Muscle layer of duodenum (tissue), 2 donors: ENCODE measurements at regions not wholly inside any gene's neighbourhood (a gene's known extent, or its start where the extent isn't known, plus 50 kb on each side); places are given as distances from the start of the nearest gene placed in this dataset.

Experiments used
- H3K27ac ChIP-seq: one replicate; pipeline ENCODE4 v1.7.0; 2013; ENCODE audit warnings: mild to moderate bottlenecking, low read length
- H3K27me3 ChIP-seq: one replicate; pipeline ENCODE4 v1.7.0; 2013; ENCODE audit warnings: low read depth, mild to moderate bottlenecking, control low read depth, low read length
- H3K36me3 ChIP-seq, 2 donors: one replicate each; pipeline ENCODE4 v1.7.0; 2013; ENCODE audit warnings: low read length in 2 of 2, control low read depth in 1 of 2, mild to moderate bottlenecking in 1 of 2; ENCODE audit not compliant: insufficient read depth in 2 of 2, control insufficient read depth in 1 of 2
- H3K4me1 ChIP-seq, 2 donors: one replicate each; pipeline ENCODE4 v1.7.0; 2013; ENCODE audit warnings: low read length in 2 of 2, mild to moderate bottlenecking in 2 of 2, control low read depth in 1 of 2, moderate library complexity in 1 of 2; ENCODE audit not compliant: insufficient read depth in 2 of 2, control insufficient read depth in 1 of 2
- H3K4me3 ChIP-seq, 2 donors: one replicate each; pipeline ENCODE4 v1.7.0; 2013; ENCODE audit warnings: low read length in 2 of 2, low read depth in 1 of 2, mild to moderate bottlenecking in 1 of 2
- H3K9me3 ChIP-seq, 2 donors: one replicate each; pipeline ENCODE4 v1.7.0; 2013; ENCODE audit warnings: low read length in 2 of 2, control low read depth in 1 of 2, mild to moderate bottlenecking in 1 of 2; ENCODE audit not compliant: control insufficient read depth in 1 of 2
- donor health status: healthy.

DNA sequence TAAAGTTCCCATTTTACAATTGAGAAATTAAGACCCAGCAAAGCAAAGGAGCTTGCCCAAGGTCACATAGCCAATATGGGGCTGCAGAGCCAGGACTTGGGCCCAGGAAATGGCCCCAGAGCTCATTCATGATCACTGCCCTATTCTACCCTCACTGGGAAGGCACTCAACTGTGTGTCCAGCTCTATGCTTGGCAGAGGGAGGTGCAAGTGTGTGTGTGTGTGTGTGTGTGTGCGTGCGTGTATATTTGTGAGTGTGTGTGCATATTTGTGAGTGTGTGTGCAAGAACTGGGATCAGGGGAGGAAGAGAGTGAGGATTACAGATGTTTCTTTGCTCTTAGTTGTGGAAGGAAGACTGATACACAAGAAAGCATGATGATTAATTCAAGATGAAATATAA lies 151.2 kb upstream of the CRY1 start:
- Histone ChIP-seq H3K4me3 (no peak overlapping the region), H3K36me3 (no peaks in the 10 kb centered on the region), H3K9me3 (no peaks in the 10 kb centered on the region), H3K27me3 (no peaks in the 10 kb centered on the region), H3K27ac (no peak overlapping the region), H3K4me1 (no peaks in the 10 kb centered on the region)

DNA sequence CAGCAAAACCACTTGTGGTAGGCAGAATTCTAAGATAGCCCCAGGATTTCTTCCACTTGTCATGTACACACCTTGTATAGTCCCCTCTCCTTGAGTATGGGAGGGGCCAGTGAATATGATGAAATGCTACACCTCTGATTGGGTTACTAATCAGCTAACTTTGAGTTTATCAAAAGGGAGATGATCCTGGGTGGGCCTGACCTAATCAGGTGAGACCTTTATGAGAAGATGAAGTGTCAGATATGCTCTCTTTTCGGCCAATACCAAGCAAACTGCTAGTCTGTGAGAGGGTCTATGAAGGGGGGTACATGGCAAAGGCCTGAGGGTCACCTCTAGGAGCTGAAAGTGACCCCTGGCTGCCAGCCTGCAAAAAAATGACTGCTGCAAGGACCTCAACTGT lies 154.3 kb upstream of the CRY1 start:
- Histone ChIP-seq H3K4me1 (no peaks in the 10 kb centered on the region), H3K4me3 (no peak overlapping the region), H3K9me3 (no peaks in the 10 kb centered on the region), H3K36me3 (no peaks in the 10 kb centered on the region), H3K27ac (no peak overlapping the region), H3K27me3 (no peaks in the 10 kb centered on the region)

DNA sequence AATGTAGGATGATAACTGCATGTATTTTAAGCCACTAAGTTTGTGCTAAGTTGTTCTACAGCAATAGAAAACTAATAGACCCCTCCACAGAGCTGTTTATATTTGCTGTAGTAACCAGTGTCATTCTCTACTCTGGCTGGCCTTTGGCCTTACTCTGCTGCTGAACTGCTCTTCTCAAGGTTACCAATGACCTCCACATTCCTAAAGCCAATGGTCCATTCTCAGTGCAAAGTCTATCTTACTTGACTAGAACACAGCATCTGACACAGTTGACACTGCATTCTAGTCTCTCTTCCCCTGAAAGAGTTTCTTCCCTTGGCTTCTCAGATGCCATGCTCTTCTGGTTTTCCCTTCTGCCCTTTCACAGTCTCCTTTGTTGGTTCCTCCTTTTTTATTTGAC lies 154.8 kb upstream of the CRY1 start:
- Histone ChIP-seq H3K27ac (no peak overlapping the region), H3K4me3 (no peak overlapping the region), H3K27me3 (no peaks in the 10 kb centered on the region), H3K9me3 (no peaks in the 10 kb centered on the region), H3K4me1 (no peaks in the 10 kb centered on the region), H3K36me3 (no peaks in the 10 kb centered on the region)

DNA sequence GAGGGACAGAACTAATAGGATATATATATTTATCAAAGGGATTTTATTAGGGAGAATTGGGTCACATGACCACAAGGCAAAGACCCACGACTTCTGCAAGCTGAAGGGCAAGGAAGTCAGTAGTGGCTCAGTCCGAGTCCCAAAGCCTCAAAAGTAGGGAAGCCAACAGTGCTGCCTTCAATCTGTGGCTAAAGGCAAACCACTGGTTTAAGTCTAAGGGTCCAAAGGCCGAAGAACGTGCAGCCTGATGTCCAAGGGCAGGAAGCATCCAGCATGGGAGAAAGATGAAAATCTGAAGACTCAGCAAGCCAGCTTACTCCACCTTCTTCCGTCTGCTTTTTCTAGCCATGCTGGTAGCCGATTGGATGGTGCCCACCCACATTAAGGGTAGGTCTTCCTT lies 157.9 kb upstream of the CRY1 start:
- Histone ChIP-seq H3K4me3 (no peak overlapping the region), H3K4me1 (no peaks in the 10 kb centered on the region), H3K36me3 (no peaks in the 10 kb centered on the region), H3K27me3 (no peaks in the 10 kb centered on the region), H3K9me3 (no peaks in the 10 kb centered on the region), H3K27ac (no peak overlapping the region)

DNA sequence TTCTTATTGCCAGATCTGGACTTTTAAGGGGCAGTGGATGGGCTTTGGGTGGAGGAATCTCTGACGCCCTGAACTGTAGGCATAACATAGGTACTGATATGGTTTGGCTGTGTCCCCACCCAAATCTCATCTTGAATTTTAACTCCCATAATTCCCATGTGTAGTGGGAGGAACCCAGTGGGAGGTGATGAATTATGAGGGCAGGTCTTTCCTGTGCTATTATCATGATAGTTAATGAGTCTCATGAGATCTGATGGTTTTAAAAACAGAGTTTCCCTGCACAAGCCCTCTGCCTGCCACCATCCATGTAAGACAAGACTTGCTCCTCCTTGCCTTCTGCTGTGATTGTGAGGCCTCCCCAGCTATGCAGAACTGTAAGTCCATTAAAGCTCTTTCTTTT lies 160.0 kb upstream of the CRY1 start:
- Histone ChIP-seq H3K27me3 (no peaks in the 10 kb centered on the region), H3K27ac (no peak overlapping the region), H3K4me3 (no peak overlapping the region), H3K4me1 (no peaks in the 10 kb centered on the region), H3K36me3 (no peaks in the 10 kb centered on the region), H3K9me3 (peaks cover 0 to 2% of the 10 kb centered on the region in 2 donors)

DNA sequence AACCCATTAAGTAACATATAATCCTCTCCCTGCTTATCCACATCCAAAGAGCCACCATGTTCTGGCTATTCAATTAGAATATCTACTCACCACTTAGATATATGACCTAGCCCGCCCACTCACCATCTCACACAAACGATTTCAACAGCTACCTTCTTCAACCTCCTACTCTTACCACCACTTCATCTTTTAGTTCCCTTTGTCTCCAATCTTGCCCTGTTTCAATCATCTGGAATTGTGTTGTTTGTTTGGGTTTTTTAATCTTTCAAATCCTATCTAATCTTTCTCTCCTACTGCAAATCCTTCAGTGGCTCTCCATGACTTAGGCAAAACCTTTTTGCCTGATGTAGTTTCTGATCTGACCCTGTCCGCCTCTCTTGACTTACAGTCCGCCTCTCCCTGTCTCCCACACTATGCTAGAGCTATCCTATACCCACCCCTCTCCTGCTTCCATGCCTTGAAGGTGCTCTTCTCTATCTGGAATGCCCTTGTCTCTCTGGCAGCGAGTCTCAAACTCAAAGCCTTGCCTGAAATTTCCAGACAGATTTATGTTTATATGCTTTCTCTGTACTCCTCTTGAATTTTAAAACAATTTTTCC lies 161.0 kb upstream of the CRY1 start:
- peaks cover 0 to 2% of the 10 kb centered on the region in 2 donors for H3K9me3 ChIP-seq
- H3K4me1 ChIP-seq = no peaks in the 10 kb centered on the region
- no peaks in the 10 kb centered on the region for H3K36me3 ChIP-seq
- no peaks in the 10 kb centered on the region for H3K27me3 ChIP-seq
- no peak overlapping the region for H3K27ac ChIP-seq
- H3K4me3 ChIP-seq = no peak overlapping the region

DNA sequence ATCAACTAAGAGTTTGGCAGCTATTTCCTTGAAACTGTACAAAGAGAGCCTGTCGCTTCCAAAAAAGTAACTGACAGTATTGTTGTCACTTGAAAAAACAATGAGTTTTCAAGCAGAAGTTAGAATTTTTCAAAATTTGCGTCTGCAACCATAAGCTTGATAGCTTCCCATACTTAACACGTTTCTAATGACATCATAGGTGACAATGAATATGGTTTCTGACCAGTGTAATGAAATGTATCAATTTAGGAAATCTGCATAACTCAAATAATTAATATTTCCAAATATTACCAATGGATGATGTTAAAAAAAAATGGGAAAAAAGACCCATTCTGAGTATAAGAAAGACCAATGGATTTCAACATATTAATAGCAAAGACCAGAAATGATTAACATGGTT lies 165.4 kb upstream of the CRY1 start:
- H3K4me1 ChIP-seq = no peaks in the 10 kb centered on the region
- H3K4me3 ChIP-seq = no peak overlapping the region
- no peak overlapping the region for H3K27ac ChIP-seq
- no peaks in the 10 kb centered on the region for H3K36me3 ChIP-seq
- peaks cover 0 to 2% of the 10 kb centered on the region in 2 donors for H3K9me3 ChIP-seq
- no peaks in the 10 kb centered on the region for H3K27me3 ChIP-seq

DNA sequence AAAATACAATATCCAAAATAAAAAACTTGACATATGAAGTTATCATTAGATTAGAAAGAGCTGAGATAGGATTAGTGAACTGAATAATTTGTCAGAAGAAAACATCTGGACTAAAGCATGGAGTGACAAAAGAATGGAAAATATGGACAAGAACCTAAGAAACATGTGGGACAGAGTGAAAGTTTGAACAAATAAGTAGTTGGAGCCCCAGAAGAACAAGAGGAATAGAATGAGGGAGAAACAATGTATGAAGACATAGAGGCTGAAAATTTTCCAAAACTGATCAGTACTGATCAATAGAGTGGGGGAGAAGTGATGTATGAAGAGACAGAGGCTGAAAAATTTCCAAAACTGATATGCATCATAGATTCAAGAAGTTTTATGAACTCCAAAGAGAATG lies 170.6 kb upstream of the CRY1 start:
- Histone ChIP-seq H3K4me1 (no peaks in the 10 kb centered on the region), H3K4me3 (no peak overlapping the region), H3K27me3 (no peaks in the 10 kb centered on the region), H3K9me3 (peaks cover 0 to 3% of the 10 kb centered on the region in 2 donors), H3K27ac (no peak overlapping the region), H3K36me3 (no peaks in the 10 kb centered on the region)

DNA sequence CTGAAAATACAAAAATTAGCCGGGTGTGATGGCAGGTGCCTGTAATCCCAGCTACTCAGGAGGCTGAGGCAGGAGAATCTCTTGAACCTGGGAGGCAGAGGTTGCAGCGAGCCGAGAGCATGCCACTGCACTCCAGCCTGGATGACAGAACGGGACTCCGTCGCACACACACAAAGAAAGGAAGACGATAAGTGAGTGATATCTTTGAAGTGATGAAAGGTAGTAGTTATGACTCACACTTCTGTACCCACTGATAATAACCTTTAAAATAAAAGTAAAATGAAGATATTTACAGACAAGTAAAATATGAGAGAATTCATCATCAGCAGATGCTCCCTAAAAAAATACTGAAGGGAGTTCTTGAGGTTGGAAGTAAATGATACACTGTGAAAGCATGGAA lies 171.3 kb upstream of the CRY1 start:
- H3K36me3 ChIP-seq = no peaks in the 10 kb centered on the region
- H3K9me3 ChIP-seq = peaks cover 0 to 3% of the 10 kb centered on the region in 2 donors
- H3K27me3 ChIP-seq = no peaks in the 10 kb centered on the region
- H3K27ac ChIP-seq = no peak overlapping the region
- H3K4me3 ChIP-seq = no peak overlapping the region
- H3K4me1 ChIP-seq = no peaks in the 10 kb centered on the region

DNA sequence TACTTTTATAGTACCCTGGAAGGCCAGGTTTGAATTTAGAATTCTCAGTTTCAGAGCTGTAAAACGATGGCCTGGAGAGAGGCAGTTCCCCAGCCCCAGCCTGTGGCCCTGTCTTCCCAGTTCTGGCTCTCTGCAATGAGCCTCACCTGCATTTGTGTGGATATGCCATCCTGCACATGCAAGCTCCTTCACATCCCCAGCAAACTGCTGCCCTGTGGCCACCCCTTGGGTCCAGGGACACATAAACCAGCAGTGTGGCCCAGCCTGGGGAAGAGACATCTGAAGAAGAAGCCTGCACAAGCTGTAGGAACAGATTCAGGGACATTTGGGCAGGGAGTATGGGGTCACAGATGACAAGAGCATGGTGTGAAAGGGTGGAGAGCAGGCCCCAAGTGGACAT lies 174.3 kb upstream of the CRY1 start:
- Histone ChIP-seq H3K9me3 (peaks cover 0 to 3% of the 10 kb centered on the region in 2 donors), H3K4me3 (no peak overlapping the region), H3K27ac (no peak overlapping the region), H3K36me3 (no peaks in the 10 kb centered on the region), H3K27me3 (no peaks in the 10 kb centered on the region), H3K4me1 (no peaks in the 10 kb centered on the region)

DNA sequence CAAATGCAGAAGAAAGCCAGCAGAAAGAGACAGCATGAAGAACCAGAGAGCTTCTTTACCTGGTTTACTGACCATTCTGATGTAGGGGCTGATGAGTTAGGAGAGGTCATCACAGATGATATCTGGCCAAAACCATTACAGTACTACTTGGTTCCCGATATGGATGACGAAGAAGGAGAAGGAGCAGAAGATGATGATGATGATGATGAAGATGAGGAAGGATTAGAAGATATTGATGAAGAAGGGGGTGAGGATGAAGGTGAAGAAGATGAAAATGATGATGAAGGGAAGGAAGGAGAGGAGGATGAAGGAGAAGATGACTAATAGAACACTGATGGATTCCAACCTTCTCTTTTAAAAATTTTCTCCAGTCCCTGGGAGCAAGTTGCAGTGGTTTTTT lies 178.2 kb upstream of the CRY1 start:
- no peaks in the 10 kb centered on the region for H3K36me3 ChIP-seq
- H3K27me3 ChIP-seq = no peaks in the 10 kb centered on the region

DNA sequence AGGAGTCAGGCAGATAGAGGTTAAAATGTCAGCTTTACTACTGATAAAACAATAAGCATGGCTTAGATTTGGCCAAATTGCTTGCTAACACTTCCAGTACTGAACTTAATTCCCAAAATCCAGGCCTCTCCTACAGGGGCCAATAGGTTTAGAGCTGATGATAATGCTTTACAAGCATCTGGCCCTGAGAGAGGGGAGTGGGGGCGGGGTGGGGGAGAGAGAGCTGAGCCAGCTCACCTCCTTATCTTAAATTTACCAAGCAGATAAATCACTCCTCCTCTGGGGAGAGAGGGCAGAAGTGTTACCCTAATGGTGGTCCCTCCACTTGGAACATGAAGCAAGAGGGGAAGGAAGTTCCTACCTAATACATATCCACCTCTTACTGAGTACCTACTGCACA lies 182.2 kb upstream of the CRY1 start:
- Histone ChIP-seq H3K4me1 (no peaks in the 10 kb centered on the region), H3K27me3 (peaks cover 4% of the 10 kb centered on the region), H3K9me3 (peaks cover 0 to 5% of the 10 kb centered on the region in 2 donors), H3K27ac (no peak overlapping the region), H3K36me3 (no peaks in the 10 kb centered on the region), H3K4me3 (no peak overlapping the region)

More for the DNA sequence above, 178.2 kb upstream of the CRY1 start:
- Histone ChIP-seq H3K9me3 (no peaks in the 10 kb centered on the region), H3K27ac (no peak overlapping the region), H3K4me1 (no peaks in the 10 kb centered on the region), H3K4me3 (no peak overlapping the region)
